HEK293 (cell line): ENCODE measurements at regions not wholly inside any gene's neighbourhood (a gene's known extent, or its start where the extent isn't known, plus 50 kb on each side); places are given as distances from the start of the nearest gene placed in this dataset.

Experiments
- CTCF ChIA-PET: fragments of 350-600 bp; formaldehyde crosslinking; extraction: SDS; loops from one replicate; lab custom pipeline; 2021; ENCODE audit warnings: antibody characterized with exemption; lab: Yijun Ruan, JAX
- POLR2A ChIA-PET: fragments of 300-600 bp; formaldehyde crosslinking; extraction: SDS; loops from one replicate; lab custom pipeline; 2020; ENCODE audit warnings: antibody characterized with exemption, inconsistent platforms; lab: Yijun Ruan, JAX
- H3K27ac ChIP-seq: fragments of 200-500 bp; sonication (Bioruptor generic); 2 replicates; pipeline ENCODE4 v1.5.1; 2014; ENCODE audit warnings: low read depth, low read length, control low read depth, inconsistent platforms; ENCODE audit errors: extremely low read depth
- H3K36me3 ChIP-seq, 2 experiments: fragments of 200-500 bp in 1 of 2; sonication (Bioruptor generic) in 1 of 2; 1 replicate in 1 of 2; 2 replicates in 1 of 2; pipeline ENCODE4 v1.5.1; 2014 to 2017; ENCODE audit warnings: inconsistent platforms in 2 of 2, low read length in 2 of 2; ENCODE audit not compliant: control insufficient read depth in 2 of 2, insufficient read depth in 1 of 2
- H3K4me1 ChIP-seq: fragments of 200-500 bp; sonication (Bioruptor generic); 2 replicates; pipeline ENCODE4 v1.5.1; 2014; ENCODE audit warnings: mild to moderate bottlenecking, low read length, inconsistent platforms; ENCODE audit not compliant: control insufficient read depth, insufficient read depth
- H3K4me3 ChIP-seq: 2 replicates; pipeline ENCODE4 v1.5.1; 2011; ENCODE audit warnings: low read depth, mild to moderate bottlenecking, control low read depth, low read length, moderate library complexity
- H3K9me3 ChIP-seq: fragments of 200-500 bp; sonication (Bioruptor generic); 2 replicates; pipeline ENCODE4 v1.5.1; 2014; ENCODE audit warnings: low read depth, low read length, inconsistent platforms; ENCODE audit not compliant: control insufficient read depth, insufficient read depth
- BCL11A ChIP-seq: fragments of 450-650 bp; formaldehyde crosslinking; IDR thresholded peaks from 2 replicates; pipeline ENCODE4 v1.5.1; 2016; ENCODE audit warnings: low read depth, missing biosample characterization, missing genetic modification characterization
- GLI2 ChIP-seq: fragments of 450-650 bp; formaldehyde crosslinking; IDR thresholded peaks from 2 replicates; pipeline ENCODE4; 2017; ENCODE audit warnings: missing biosample characterization, missing genetic modification characterization, low read depth, borderline replicate concordance
- IKZF3 ChIP-seq: fragments of 450-650 bp; IDR thresholded peaks from 2 replicates; pipeline ENCODE4 v1.5.0; 2018; ENCODE audit warnings: missing biosample characterization, mild to moderate bottlenecking, missing genetic modification characterization, moderate library complexity
- KLF10 ChIP-seq: fragments of 450-650 bp; IDR thresholded peaks from 2 replicates; pipeline ENCODE4 v1.5.1; 2018; ENCODE audit warnings: missing biosample characterization, mild to moderate bottlenecking, missing genetic modification characterization
- KLF8 ChIP-seq: fragments of 450-650 bp; formaldehyde crosslinking; IDR thresholded peaks from 2 replicates; pipeline ENCODE4 v1.5.1; 2016; ENCODE audit warnings: missing biosample characterization, missing genetic modification characterization
- SCRT2 ChIP-seq: fragments of 450-650 bp; formaldehyde crosslinking; IDR thresholded peaks from 2 replicates; pipeline ENCODE4 v1.5.1; 2016; ENCODE audit warnings: missing biosample characterization, missing genetic modification characterization
- ZNF112 ChIP-seq: fragments of 450-650 bp; formaldehyde crosslinking; IDR thresholded peaks from 2 replicates; pipeline ENCODE4 v1.5.0; 2017; ENCODE audit warnings: missing biosample characterization, missing genetic modification characterization
- ZNF138 ChIP-seq: fragments of 450-650 bp; formaldehyde crosslinking; IDR thresholded peaks from 2 replicates; pipeline ENCODE4 v1.5.1; 2016; ENCODE audit warnings: missing biosample characterization, missing genetic modification characterization, borderline replicate concordance
- ZNF16 ChIP-seq: fragments of 450-650 bp; formaldehyde crosslinking; IDR thresholded peaks from 2 replicates; pipeline ENCODE4 v1.5.1; 2016; ENCODE audit warnings: low read depth, missing biosample characterization, missing genetic modification characterization
- ZNF175 ChIP-seq: fragments of 450-650 bp; formaldehyde crosslinking; IDR thresholded peaks from 2 replicates; pipeline ENCODE4 v1.5.1; 2016; ENCODE audit warnings: missing biosample characterization, missing genetic modification characterization
- ZNF324 ChIP-seq: fragments of 450-650 bp; formaldehyde crosslinking; IDR thresholded peaks from 2 replicates; pipeline ENCODE4 v1.5.1; 2016; ENCODE audit warnings: missing biosample characterization, missing genetic modification characterization
- ZNF391 ChIP-seq: fragments of 450-650 bp; formaldehyde crosslinking; IDR thresholded peaks from 2 replicates; pipeline ENCODE4 v1.5.1; 2016; ENCODE audit warnings: low read depth, missing biosample characterization, missing genetic modification characterization, borderline replicate concordance
- ZNF510 ChIP-seq: fragments of 450-650 bp; formaldehyde crosslinking; IDR thresholded peaks from 2 replicates; pipeline ENCODE4 v1.5.1; 2018; ENCODE audit warnings: mild to moderate bottlenecking, missing genetic modification characterization, missing biosample characterization; ENCODE audit not compliant: insufficient replicate concordance
- ZNF777 ChIP-seq: fragments of 450-650 bp; formaldehyde crosslinking; IDR thresholded peaks from 2 replicates; pipeline ENCODE4 v1.5.1; 2017; ENCODE audit warnings: missing biosample characterization, missing genetic modification characterization, borderline replicate concordance
- ZSCAN30 ChIP-seq: fragments of 450-650 bp; IDR thresholded peaks from 2 replicates; pipeline ENCODE4 v1.5.1; 2018; ENCODE audit warnings: missing biosample characterization, mild to moderate bottlenecking, missing genetic modification characterization, moderate library complexity
- TF ChIP-seq, protein P1 (sequence below): fragments of 450-650 bp; formaldehyde crosslinking; IDR thresholded peaks from 2 replicates; pipeline ENCODE4 v1.5.1; 2016; ENCODE audit warnings: missing biosample characterization, missing genetic modification characterization
- TF ChIP-seq, protein P2 (sequence below): fragments of 450-650 bp; formaldehyde crosslinking; IDR thresholded peaks from 2 replicates; pipeline ENCODE4 v1.5.1; 2016; ENCODE audit warnings: missing biosample characterization, missing genetic modification characterization
- TF ChIP-seq, protein P3 (sequence below): fragments of 450-650 bp; formaldehyde crosslinking; IDR thresholded peaks from 2 replicates; pipeline ENCODE4 v1.5.1; 2016; ENCODE audit warnings: missing biosample characterization, missing genetic modification characterization
- TF ChIP-seq, protein P4 (sequence below): fragments of 450-650 bp; formaldehyde crosslinking; IDR thresholded peaks from 2 replicates; pipeline ENCODE4 v1.5.1; 2016; ENCODE audit warnings: missing biosample characterization, missing genetic modification characterization

DNA sequence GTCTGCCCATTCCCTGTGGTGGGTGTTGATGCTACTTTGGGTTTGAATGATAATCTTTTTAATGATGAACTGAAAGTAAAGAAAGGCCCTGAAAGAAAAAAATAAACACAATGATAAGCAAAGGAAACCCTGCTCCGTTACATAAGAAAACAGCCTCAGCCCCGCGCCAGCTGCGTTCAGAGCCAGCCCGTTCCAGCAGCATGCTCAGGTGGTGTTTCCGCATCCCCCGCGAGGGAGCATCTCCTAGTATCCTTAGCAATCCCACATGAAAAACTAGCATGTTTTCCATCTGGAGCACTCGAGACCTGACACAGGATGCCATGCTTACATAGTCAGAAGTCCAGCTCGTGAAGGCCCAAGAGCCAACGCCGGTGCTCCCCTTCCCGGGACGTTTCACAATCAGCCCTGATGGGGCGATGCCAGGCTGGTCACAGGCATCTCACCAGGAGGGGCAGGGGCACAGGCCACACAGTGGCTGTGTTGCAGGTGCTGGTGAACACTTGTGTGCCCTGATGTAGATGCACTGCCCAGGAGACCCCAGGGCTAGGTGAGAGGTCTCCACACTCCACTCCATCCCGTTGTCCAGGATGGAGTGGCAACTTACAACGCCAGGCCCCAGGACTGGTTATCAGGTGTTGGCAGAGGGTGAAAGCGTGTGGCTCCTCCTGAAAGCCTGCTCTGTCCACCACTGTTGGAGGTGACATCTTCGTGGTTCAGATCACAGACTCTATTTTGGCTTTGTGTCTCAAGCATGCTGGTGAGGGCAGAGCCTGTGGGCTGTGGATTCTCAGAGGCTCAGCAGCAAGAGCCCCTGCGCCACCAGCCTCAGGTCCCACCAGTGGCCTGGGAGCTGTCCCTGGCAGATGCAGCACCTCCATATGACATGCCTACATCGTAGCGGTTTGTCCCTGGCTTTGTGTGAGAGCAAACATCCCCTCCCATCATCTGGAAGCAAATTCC, 246.8 kb upstream of the IRX1 start:
- ChIA-PET POLR2A (no interaction called here), CTCF (no interaction called here)
- no peaks in the 10 kb centered on the region for H3K9me3 ChIP-seq
- no peaks in the 10 kb centered on the region for H3K4me1 ChIP-seq
- no peak overlapping the region for H3K4me3 ChIP-seq
- no peak for TF ChIP-seq ZNF16
- H3K27ac ChIP-seq: no peak overlapping the region
- H3K36me3 ChIP-seq: no peaks in the 10 kb centered on the region

DNA sequence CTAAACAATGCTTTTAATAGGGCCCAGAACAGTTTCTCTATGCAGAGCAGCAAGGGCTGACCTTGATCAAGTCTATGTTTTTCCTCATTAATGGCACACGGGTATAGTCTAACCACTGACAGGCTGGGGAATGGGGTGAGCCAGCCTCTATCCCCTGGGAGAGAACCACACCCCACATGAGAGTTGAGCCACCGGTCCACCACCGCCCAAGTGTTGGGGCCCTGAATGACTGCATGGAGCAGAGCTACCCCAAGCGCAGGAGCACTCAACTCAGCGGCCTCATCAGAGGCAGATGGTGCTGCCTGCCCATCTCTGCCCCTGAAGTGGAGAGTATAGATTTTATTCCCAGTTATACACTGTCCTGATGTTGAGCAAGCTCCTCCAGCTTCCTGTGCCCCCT, 247.9 kb upstream of the IRX1 start:
- no peaks in the 10 kb centered on the region for H3K36me3 ChIP-seq
- H3K4me3 ChIP-seq: no peak overlapping the region
- no peaks in the 10 kb centered on the region for H3K4me1 ChIP-seq
- H3K9me3 ChIP-seq: no peaks in the 10 kb centered on the region
- no peak overlapping the region for H3K27ac ChIP-seq
- POLR2A ChIA-PET: no interaction called here
- CTCF ChIA-PET: no interaction called here
- TF ChIP-seq, protein P1, sequence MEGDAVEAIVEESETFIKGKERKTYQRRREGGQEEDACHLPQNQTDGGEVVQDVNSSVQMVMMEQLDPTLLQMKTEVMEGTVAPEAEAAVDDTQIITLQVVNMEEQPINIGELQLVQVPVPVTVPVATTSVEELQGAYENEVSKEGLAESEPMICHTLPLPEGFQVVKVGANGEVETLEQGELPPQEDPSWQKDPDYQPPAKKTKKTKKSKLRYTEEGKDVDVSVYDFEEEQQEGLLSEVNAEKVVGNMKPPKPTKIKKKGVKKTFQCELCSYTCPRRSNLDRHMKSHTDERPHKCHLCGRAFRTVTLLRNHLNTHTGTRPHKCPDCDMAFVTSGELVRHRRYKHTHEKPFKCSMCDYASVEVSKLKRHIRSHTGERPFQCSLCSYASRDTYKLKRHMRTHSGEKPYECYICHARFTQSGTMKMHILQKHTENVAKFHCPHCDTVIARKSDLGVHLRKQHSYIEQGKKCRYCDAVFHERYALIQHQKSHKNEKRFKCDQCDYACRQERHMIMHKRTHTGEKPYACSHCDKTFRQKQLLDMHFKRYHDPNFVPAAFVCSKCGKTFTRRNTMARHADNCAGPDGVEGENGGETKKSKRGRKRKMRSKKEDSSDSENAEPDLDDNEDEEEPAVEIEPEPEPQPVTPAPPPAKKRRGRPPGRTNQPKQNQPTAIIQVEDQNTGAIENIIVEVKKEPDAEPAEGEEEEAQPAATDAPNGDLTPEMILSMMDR (tag by site-specific recombination): no peak
- TF ChIP-seq ZNF777 (tag by site-specific recombination): no peak
- no peak for TF ChIP-seq ZNF16
- TF ChIP-seq SCRT2: no peak
- TF ChIP-seq GLI2 (tag by site-specific recombination): no peak
- no peak for TF ChIP-seq ZSCAN30 (tag by site-specific recombination)
- no peak for TF ChIP-seq KLF10
- no peak for TF ChIP-seq ZNF391
- TF ChIP-seq, protein P2, sequence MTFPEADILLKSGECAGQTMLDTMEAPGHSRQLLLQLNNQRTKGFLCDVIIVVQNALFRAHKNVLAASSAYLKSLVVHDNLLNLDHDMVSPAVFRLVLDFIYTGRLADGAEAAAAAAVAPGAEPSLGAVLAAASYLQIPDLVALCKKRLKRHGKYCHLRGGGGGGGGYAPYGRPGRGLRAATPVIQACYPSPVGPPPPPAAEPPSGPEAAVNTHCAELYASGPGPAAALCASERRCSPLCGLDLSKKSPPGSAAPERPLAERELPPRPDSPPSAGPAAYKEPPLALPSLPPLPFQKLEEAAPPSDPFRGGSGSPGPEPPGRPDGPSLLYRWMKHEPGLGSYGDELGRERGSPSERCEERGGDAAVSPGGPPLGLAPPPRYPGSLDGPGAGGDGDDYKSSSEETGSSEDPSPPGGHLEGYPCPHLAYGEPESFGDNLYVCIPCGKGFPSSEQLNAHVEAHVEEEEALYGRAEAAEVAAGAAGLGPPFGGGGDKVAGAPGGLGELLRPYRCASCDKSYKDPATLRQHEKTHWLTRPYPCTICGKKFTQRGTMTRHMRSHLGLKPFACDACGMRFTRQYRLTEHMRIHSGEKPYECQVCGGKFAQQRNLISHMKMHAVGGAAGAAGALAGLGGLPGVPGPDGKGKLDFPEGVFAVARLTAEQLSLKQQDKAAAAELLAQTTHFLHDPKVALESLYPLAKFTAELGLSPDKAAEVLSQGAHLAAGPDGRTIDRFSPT (tag by site-specific recombination): no peak
- no peak for TF ChIP-seq KLF8 (tag by site-specific recombination)
- no peak for TF ChIP-seq BCL11A
- no peak for TF ChIP-seq ZNF175 (tag by site-specific recombination)
- TF ChIP-seq, protein P3, sequence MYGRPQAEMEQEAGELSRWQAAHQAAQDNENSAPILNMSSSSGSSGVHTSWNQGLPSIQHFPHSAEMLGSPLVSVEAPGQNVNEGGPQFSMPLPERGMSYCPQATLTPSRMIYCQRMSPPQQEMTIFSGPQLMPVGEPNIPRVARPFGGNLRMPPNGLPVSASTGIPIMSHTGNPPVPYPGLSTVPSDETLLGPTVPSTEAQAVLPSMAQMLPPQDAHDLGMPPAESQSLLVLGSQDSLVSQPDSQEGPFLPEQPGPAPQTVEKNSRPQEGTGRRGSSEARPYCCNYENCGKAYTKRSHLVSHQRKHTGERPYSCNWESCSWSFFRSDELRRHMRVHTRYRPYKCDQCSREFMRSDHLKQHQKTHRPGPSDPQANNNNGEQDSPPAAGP: no peak
- TF ChIP-seq ZNF138 (tag by site-specific recombination): no peak
- TF ChIP-seq ZNF112 (tag by site-specific recombination): no peak
- TF ChIP-seq, protein P4, sequence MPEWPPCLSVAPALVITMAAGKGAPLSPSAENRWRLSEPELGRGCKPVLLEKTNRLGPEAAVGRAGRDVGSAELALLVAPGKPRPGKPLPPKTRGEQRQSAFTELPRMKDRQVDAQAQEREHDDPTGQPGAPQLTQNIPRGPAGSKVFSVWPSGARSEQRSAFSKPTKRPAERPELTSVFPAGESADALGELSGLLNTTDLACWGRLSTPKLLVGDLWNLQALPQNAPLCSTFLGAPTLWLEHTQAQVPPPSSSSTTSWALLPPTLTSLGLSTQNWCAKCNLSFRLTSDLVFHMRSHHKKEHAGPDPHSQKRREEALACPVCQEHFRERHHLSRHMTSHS (tag by site-specific recombination): no peak
- no peak for TF ChIP-seq IKZF3
- no peak for TF ChIP-seq ZNF510
- TF ChIP-seq ZNF324: no peak
- TF ChIP-seq, all 188 proteins: peak for 0
